ENCODE measurements at regions not wholly inside any gene's neighbourhood (a gene's known extent, or its start where the extent isn't known, plus 50 kb on each side); places are given as distances from the start of the nearest gene placed in this dataset.

- no peak for TF ChIP-seq CTCF (IDR thresholded peaks at IDR 0.05)
- TF ChIP-seq POLR2AphosphoS5 (IDR thresholded peaks at IDR 0.05) = no peak
- no peak for TF ChIP-seq EP300 (IDR thresholded peaks at IDR 0.05; ENCODE audit: low read depth)
- no peak for TF ChIP-seq POLR2A (IDR thresholded peaks at IDR 0.05)
These were observed 89.4 kb upstream of the GRIP1 start for GRCh38 chr12:66768293-66768692.

Data from transverse colon (tissue), 4 donors.